Activated T-helper 17 cell treated with anti-CD3 and anti-CD28 coated beads, Interleukin-2, amount 50 U/mL, for 72 hours (primary cell): ENCODE measurements at regions not wholly inside any gene's neighbourhood (a gene's known extent, or its start where the extent isn't known, plus 50 kb on each side); places are given as distances from the start of the nearest gene placed in this dataset.

Experiments
- ATAC-seq: fragments of 150-1000 bp; cut with Tn5 transposase; replicated peaks from 2 replicates; pipeline ENCODE4 v1.10.0; 2021; ENCODE audit warnings: mild to moderate bottlenecking, moderate library complexity
- H3K27ac Mint-ChIP-seq: one replicate; pipeline ENCODE4 v1.8.0; 2022; ENCODE audit warnings: mixed read lengths
- H3K27me3 Mint-ChIP-seq: one replicate; pipeline ENCODE4 v1.8.0; 2022; ENCODE audit warnings: mixed read lengths
- H3K36me3 Mint-ChIP-seq: one replicate; pipeline ENCODE4 v1.8.0; 2022; ENCODE audit warnings: low read depth, mild to moderate bottlenecking, mixed read lengths
- H3K4me1 Mint-ChIP-seq: one replicate; pipeline ENCODE4 v1.8.0; 2022; ENCODE audit warnings: mixed read lengths
- H3K4me3 Mint-ChIP-seq: one replicate; pipeline ENCODE4 v1.8.0; 2022; ENCODE audit warnings: mild to moderate bottlenecking, mixed read lengths
- H3K9me3 Mint-ChIP-seq: one replicate; pipeline ENCODE4 v1.8.0; 2022; ENCODE audit warnings: mixed read lengths

DNA sequence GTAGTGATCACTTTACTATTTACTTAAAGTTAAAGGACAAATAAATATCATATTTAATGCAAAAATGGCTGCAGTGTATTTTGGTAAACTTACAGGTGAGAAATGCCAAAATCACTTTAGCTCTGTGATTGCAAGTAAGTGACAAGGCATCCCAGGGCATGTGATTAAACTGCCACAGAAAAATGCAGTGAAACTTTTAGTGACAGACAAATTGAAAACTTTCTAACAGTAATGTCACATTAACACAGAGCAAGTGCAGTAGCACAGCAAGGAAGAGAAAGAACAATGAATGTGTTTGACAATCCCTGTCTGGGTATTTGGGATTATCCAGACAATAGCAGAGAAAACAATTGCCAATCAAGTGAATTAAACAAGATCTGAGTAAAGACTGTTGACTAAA, 606.8 kb downstream of the SLCO4C1 start:
- Mint-ChIP-seq H3K27ac (no peak overlapping the region), H3K27me3 (peaks cover 8% of the 10 kb centered on the region), H3K36me3 (no peaks in the 10 kb centered on the region)

DNA sequence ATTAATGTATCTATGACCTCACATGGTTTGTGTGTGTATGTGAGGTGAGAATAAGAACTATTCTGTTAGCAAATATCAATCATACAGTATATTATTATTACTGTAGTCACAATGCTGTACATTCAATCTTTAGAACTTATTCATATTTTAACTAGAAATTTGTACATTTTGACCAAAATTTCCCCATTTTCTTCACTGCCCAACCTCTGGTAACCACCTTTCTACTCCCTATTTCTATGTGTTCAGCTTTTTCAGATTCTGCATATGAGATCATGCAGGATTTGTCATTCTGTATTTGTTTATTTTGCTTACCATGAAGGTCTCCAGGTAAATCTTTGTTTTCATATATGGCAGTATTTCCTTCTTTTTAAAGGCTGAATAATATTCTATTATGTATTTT, 607.9 kb downstream of the SLCO4C1 start:
- Mint-ChIP-seq H3K27ac (no peak overlapping the region), H3K36me3 (no peaks in the 10 kb centered on the region), H3K9me3 (no peaks in the 10 kb centered on the region), H3K27me3 (peaks cover 8% of the 10 kb centered on the region), H3K4me3 (no peak overlapping the region), H3K4me1 (no peaks in the 10 kb centered on the region)
- no peak for ATAC-seq

More for the DNA sequence above, 606.8 kb downstream of the SLCO4C1 start:
- no peak overlapping the region for H3K4me3 Mint-ChIP-seq
- ATAC-seq: no peak
- no peaks in the 10 kb centered on the region for H3K4me1 Mint-ChIP-seq
- no peaks in the 10 kb centered on the region for H3K9me3 Mint-ChIP-seq

DNA sequence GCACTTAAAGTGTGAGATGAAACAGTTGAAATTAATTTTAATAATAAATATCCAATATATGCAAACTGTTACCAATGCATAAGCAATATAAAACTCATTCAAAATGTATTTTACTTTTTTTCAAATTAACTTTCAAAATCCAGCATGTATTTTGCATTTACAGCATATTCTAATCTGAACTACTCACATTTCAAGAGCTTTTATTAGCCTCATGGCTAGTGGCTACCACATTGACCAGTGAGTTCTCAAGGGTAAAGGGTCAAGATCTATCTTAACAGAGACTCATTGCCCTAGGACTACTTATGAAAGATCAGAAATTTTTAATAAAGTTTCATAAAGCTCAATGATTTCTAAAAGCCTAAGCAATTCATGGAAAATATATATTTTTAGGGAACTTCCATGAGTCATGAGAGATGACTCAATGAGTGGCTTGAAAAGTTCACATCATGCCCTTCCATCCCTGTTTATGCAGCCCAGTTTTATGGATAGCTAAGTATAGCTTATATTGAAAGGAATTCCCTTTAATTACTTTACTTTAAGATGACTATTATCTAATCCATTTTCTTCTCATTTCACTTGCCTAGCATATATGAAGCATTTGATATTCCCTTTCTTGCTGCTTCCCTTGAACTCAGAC, 608.6 kb downstream of the SLCO4C1 start:
- no peaks in the 10 kb centered on the region for H3K4me1 Mint-ChIP-seq
- no peak overlapping the region for H3K27ac Mint-ChIP-seq
- H3K27me3 Mint-ChIP-seq: peaks cover 8% of the 10 kb centered on the region
- H3K36me3 Mint-ChIP-seq: no peaks in the 10 kb centered on the region
- no peak overlapping the region for H3K4me3 Mint-ChIP-seq
- ATAC-seq: no peak
- no peaks in the 10 kb centered on the region for H3K9me3 Mint-ChIP-seq

DNA sequence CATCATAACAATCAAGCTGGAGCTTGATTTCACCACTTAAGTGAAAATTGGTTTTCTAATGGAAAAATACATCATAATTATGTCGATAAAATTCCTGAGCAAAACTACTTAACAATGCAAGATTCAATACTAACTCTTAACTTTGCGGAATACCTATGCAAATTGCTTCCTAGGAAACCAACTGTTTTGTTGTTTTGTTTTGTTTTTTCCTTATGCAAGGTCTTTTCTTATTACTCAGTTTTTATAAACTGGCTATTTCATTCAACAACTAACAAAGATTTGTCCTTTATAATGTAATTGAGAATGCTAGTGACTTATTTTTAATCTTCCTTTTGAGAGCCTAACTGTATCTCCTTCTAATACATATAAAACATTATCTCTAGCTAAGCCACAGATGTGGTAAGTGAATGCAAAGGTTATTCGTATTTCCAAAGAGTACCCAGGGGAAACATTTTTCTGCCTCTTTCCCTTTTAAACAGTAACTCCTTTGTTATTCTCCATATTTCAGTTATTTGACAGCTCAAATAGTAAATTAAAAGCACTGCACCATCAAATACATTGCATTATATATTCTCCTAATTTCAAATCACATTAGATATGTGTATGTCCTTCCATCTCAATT, 609.4 kb downstream of the SLCO4C1 start:
- ATAC-seq: no peak
- Mint-ChIP-seq H3K36me3 (no peaks in the 10 kb centered on the region), H3K4me3 (no peak overlapping the region), H3K9me3 (no peaks in the 10 kb centered on the region), H3K4me1 (no peaks in the 10 kb centered on the region), H3K27ac (no peak overlapping the region), H3K27me3 (peaks cover 8% of the 10 kb centered on the region)

DNA sequence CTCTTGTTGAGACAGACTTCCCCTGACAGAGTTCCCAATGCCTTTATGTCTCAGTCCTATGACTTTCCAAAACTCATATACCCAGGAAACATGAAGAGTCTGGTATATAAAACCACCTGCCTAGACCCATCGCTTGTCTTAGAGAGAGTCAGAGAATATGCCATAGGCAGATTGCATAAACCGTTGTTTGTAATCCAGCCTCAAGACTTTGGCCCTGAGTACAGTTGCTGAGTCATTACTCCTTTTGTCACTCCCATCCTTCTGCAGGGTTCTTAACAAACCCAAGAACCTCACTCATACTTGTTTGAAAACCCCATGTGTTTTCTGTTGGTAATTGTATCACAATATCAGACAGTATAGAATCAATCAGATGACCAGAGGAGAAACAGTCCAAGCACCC, 616.3 kb downstream of the SLCO4C1 start:
- no peak for ATAC-seq
- Mint-ChIP-seq H3K9me3 (no peaks in the 10 kb centered on the region), H3K4me3 (no peak overlapping the region), H3K36me3 (no peaks in the 10 kb centered on the region), H3K27me3 (peaks cover 4% of the 10 kb centered on the region), H3K4me1 (no peaks in the 10 kb centered on the region), H3K27ac (no peak overlapping the region)

DNA sequence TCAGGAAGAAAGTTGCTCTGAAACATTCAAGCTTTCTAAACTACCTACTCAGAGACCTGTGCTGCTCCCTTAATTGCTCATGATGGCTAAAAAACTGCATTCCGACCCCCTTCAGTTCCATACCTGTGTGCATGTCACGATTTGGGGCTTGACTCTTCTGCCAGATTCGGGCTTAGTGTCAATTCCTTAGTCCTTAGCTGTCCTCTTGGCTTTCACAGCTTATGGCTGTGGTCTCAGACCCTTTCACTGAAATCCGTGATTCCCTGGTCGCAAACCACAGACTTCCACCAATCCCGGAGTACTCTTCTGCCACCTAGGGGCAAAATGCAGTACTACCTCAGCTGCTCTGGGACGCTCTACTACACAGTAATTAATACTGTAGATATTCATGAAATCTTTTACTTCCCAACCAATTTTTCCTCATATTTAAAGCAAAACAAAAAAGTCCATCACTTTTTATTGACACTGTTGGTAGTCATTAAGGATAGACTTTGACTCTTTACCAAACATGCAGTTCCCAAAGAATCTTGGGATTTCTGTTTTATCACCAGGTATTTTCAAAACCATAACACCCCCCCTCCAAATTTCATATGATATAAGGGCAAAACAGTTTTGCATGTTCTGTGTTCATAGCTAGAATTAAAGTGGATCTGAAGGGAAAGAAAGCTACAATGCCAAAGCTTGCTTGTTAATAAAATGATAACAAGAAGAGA, 617.4 kb downstream of the SLCO4C1 start:
- ATAC-seq: peak; percentile 32

DNA sequence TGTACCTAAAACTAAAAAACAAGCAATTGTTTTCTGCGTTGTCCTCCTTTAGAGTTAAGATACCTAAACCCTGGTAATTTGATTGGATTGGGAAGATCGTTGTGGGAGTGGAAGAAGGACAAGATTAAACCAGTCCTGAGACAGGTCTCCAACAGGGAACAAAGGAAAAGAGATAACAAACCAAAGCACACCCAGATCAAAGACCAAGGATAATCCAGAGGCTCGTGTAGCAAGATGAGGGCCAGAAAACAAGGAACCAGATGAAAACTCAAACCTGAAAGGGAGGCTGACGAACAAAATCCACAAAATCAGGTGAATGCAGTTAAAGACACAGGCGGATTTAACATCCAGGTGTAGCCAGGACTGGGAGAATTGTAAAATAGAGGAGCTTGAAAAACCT, 618.1 kb downstream of the SLCO4C1 start:
- Mint-ChIP-seq H3K4me3 (no peak overlapping the region), H3K27ac (no peak overlapping the region), H3K27me3 (peaks cover 4% of the 10 kb centered on the region), H3K36me3 (no peaks in the 10 kb centered on the region), H3K9me3 (no peaks in the 10 kb centered on the region), H3K4me1 (no peaks in the 10 kb centered on the region)
- no peak for ATAC-seq

More for the DNA sequence above, 617.4 kb downstream of the SLCO4C1 start:
- Mint-ChIP-seq H3K4me3 (no peak overlapping the region), H3K36me3 (no peaks in the 10 kb centered on the region), H3K9me3 (no peaks in the 10 kb centered on the region), H3K27ac (no peak overlapping the region), H3K27me3 (peaks cover 4% of the 10 kb centered on the region), H3K4me1 (no peaks in the 10 kb centered on the region)

DNA sequence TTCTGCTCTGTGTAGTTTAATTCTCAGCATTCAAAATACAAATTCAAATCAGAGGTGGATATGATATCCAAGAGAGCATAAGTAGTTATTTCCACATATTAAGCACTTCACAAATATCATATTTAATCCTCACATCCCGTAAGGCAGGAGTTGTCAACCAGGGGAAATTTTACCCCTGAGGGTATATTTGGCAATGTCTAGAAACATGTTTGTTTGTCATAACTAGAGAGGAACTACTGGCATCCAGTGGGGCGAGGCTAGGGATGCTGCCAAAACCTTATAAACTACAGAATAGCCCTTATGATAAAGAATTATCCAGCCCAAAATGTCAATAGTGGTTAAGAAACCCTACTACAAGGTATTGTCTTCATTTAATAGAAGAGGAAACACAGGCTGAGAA, 619.4 kb downstream of the SLCO4C1 start:
- Mint-ChIP-seq H3K4me3 (no peak overlapping the region), H3K9me3 (no peaks in the 10 kb centered on the region), H3K36me3 (no peaks in the 10 kb centered on the region), H3K27me3 (peaks cover 4% of the 10 kb centered on the region), H3K27ac (no peak overlapping the region), H3K4me1 (no peaks in the 10 kb centered on the region)
- ATAC-seq: no peak

DNA sequence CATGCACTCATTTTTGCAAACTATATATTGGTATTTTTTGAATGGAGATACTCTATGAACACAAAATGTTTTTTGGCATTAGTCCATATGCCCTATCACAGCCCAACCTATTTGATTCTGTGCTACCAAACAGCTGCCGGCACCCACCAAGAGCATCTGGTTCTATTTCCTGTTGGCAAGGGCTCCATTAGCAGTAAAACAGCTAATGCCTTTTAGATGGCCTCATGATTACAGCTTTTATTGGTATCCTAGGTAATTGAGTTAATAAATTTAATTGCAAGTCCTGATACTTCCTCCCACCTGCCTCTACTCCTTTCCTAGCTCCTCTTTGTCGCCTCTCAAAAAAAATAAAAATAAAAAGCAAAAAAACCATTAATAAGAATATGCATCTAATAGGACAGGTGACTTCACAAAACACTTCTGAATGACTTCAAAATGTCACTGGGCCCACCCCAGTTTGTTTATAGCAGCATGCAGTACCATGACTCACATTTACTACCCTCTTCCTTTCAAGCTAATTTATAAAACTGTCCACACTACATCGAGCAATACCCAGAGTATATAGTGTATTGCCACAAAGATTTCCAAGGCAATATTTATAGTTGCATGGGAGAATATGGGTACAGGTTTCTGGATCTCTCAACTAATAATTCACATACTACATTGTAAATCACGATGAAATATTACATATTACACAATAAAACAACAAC, 620.4 kb downstream of the SLCO4C1 start:
- Mint-ChIP-seq H3K27ac (no peak overlapping the region), H3K27me3 (peaks cover 4% of the 10 kb centered on the region), H3K9me3 (no peaks in the 10 kb centered on the region), H3K4me3 (no peak overlapping the region), H3K36me3 (no peaks in the 10 kb centered on the region), H3K4me1 (no peaks in the 10 kb centered on the region)
- no peak for ATAC-seq

DNA sequence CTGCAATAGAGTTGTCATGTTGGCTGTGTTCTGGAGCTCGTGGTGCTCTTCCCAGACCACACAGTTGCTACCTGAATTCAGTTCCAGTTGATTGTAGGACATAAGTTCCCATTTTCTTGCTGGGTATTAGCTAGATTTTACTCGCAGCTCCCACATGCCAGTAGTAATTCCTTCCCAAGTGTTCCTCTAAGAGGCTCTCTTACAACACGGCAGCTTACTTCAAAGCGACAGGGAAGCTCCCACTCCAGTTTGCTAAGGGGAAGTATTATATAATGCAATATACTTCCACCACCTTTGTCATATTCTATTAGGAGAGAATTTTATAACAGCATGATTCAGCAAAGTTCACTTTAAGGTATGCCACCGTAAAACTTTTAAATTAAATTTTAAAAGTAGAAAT, 623.0 kb downstream of the SLCO4C1 start:
- Mint-ChIP-seq H3K27ac (no peak overlapping the region), H3K9me3 (no peaks in the 10 kb centered on the region), H3K36me3 (no peaks in the 10 kb centered on the region), H3K27me3 (peaks cover 4% of the 10 kb centered on the region), H3K4me3 (no peak overlapping the region), H3K4me1 (no peaks in the 10 kb centered on the region)
- no peak for ATAC-seq

DNA sequence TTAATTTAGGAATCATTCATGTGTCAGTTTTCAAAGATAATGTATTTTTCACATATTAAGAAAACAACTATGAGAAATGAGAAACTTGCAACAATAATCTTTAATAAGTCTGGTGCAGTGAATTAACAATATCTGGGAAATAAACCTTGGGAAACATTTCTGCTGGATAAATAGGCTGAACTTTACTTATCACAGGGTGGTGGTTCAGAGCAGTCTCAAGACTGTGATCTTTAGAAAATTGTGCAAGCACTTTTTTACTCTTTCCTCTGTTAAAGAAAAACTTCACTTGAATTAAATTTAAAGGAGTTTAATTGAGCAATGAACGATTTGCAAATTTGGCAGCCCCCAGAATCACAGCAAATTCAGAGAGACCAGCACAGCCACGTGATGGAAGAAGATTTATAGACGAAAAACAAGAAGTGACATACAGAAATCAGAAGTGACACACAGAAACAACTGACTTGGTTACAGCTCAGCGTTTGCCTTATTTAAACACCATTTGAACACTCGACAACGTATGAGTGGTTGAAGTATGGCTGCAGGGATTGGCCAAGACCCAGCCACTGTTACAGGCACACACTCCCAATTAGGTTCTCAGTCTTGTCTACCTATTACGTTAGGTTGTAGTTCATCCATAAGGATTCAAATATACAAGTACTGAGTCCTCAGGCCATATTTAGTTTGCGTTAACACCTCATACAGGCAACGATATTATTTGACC, 631.9 kb downstream of the SLCO4C1 start:
- Mint-ChIP-seq H3K4me3 (no peak overlapping the region), H3K9me3 (no peaks in the 10 kb centered on the region), H3K4me1 (no peaks in the 10 kb centered on the region), H3K36me3 (no peaks in the 10 kb centered on the region), H3K27ac (no peak overlapping the region), H3K27me3 (peaks cover 3% of the 10 kb centered on the region)
- ATAC-seq: no peak

DNA sequence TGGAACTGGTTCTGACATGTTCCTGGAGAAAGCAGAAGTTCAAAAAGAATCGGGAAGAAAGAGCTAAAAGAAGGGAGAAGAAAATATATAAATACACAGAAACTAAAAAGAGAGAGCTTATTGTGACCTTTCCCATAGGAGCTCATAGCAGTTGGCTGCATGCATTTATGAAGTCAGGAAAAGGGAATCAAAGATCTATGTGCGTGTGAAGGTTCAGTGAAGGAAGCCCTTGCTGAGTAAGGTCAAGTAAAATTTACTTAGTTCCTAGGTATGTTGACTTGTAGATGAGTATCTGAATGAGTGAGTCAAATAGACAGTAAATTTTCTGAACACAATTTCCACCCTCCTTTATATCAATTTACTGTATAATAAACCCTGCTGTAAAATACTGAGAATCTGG, 632.5 kb downstream of the SLCO4C1 start:
- H3K4me1 Mint-ChIP-seq: no peaks in the 10 kb centered on the region
- H3K27me3 Mint-ChIP-seq: peaks cover 3% of the 10 kb centered on the region
- H3K36me3 Mint-ChIP-seq: no peaks in the 10 kb centered on the region
- no peak overlapping the region for H3K27ac Mint-ChIP-seq
- no peaks in the 10 kb centered on the region for H3K9me3 Mint-ChIP-seq
- H3K4me3 Mint-ChIP-seq: no peak overlapping the region
- no peak for ATAC-seq

DNA sequence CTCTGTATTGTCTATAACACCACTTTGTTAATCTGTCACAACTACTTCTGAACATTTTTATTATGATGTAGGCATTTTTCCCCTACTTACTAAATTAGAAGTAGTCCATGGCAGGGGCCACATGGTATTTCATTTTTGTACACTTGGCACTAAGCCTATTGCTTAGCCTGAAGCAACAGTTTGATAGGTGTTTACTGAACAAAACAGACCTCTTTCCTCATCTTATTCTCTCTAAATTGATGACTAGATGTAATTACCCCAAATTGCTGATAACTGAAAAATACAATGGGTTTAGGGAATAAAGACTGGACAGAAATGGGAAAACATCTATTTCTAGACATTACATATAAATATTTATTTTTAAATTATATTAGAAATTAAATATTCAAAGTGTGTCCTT, 633.8 kb downstream of the SLCO4C1 start:
- Mint-ChIP-seq H3K9me3 (no peaks in the 10 kb centered on the region), H3K4me1 (no peaks in the 10 kb centered on the region), H3K27ac (no peak overlapping the region), H3K36me3 (no peaks in the 10 kb centered on the region), H3K4me3 (no peak overlapping the region), H3K27me3 (peaks cover 3% of the 10 kb centered on the region)
- ATAC-seq: no peak

DNA sequence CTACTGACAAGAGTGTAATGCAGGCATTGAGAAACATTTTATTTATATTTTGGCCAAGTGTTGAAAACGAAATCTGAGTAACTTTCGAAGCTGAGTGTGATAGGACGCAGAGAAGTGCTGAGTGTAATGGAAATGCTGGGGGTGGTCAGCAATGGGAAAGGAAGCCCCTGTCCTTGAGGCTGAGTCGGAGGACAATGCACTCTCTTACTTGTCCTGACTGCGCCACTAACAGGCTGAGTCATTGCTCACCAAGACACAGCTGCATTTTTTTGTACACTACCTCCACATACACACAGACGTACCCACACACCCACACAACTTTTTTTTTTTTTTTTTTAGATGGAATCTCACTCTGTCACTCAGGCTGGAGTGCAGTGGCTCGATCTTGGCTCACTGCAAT, 637.7 kb downstream of the SLCO4C1 start:
- no peak overlapping the region for H3K27ac Mint-ChIP-seq
- ATAC-seq: no peak
- no peak overlapping the region for H3K4me3 Mint-ChIP-seq
- H3K9me3 Mint-ChIP-seq: no peaks in the 10 kb centered on the region
- no peaks in the 10 kb centered on the region for H3K36me3 Mint-ChIP-seq
- no peaks in the 10 kb centered on the region for H3K4me1 Mint-ChIP-seq
- no peaks in the 10 kb centered on the region for H3K27me3 Mint-ChIP-seq
